Thoracic aorta (tissue), 2 donors: ENCODE measurements at regions not wholly inside any gene's neighbourhood (a gene's known extent, or its start where the extent isn't known, plus 50 kb on each side); places are given as distances from the start of the nearest gene placed in this dataset.

Experiments
- ATAC-seq: fragments of 150-250 bp; one replicate; pipeline ENCODE4 v1.8.0; 2017; ENCODE audit warnings: low read depth; ENCODE audit not compliant: insufficient number of reproducible peaks, low FRiP score
- DNase-seq: peaks from one replicate; pipeline ENCODE4 v3.0.0-alpha.2; 2020; ENCODE audit warnings: low spot score
- H3K27ac ChIP-seq, 2 donors: fragments of 200-600 bp; sonication (generic); 1 replicate in 1 of 2; 2 replicates in 1 of 2; pipeline ENCODE4 v1.5.1; 2016; ENCODE audit warnings: mild to moderate bottlenecking in 2 of 2, moderate library complexity in 2 of 2
- H3K27me3 ChIP-seq: fragments of 200-600 bp; sonication (generic); replicated peaks from 2 replicates; pipeline ENCODE4 v1.6.0; 2016; ENCODE audit warnings: mild to moderate bottlenecking; ENCODE audit not compliant: insufficient read depth
- H3K36me3 ChIP-seq: fragments of 200-600 bp; sonication (generic); one replicate; pipeline ENCODE4 v1.5.1; 2016
- H3K4me1 ChIP-seq, 2 donors: fragments of 200-600 bp; sonication (generic); 1 replicate in 1 of 2; 2 replicates in 1 of 2; pipeline versions ENCODE4 v1.5.1 to v1.6.0; 2016; ENCODE audit warnings: low read depth in 2 of 2, mild to moderate bottlenecking in 1 of 2; ENCODE audit not compliant: control insufficient read depth in 1 of 2
- H3K4me3 ChIP-seq: fragments of 200-600 bp; sonication (generic); 2 replicates; pipeline ENCODE4 v1.5.1; 2016; ENCODE audit warnings: mild to moderate bottlenecking
- H3K9me3 ChIP-seq: fragments of 200-600 bp; sonication (generic); 2 replicates; pipeline ENCODE4 v1.5.1; 2016
- CTCF ChIP-seq: fragments of 200-600 bp; sonication (generic); IDR thresholded peaks from one replicate; pipeline ENCODE4 v1.5.1; 2019; ENCODE audit warnings: antibody characterized with exemption

GRCh38 chr19:5254944-5255343, 85.7 kb downstream of the PTPRS start:
- no peak for ATAC-seq
- H3K36me3 ChIP-seq = peaks cover 26% of the 10 kb centered on the region
- no peaks in the 10 kb centered on the region for H3K27me3 ChIP-seq
- no peak overlapping the region for H3K4me3 ChIP-seq
- H3K4me1 ChIP-seq = peaks cover 5 to 12% of the 10 kb centered on the region in 2 donors
- no peak for TF ChIP-seq CTCF
- no peak overlapping the region for H3K27ac ChIP-seq
- DNase-seq = no peak
- H3K9me3 ChIP-seq = peaks cover 18% of the 10 kb centered on the region

- no peak for DNase-seq
- Histone ChIP-seq H3K4me1 (peaks cover 5 to 16% of the 10 kb centered on the region in 2 donors), H3K4me3 (no peak overlapping the region), H3K27ac (no peak overlapping the region), H3K9me3 (peaks cover 18% of the 10 kb centered on the region), H3K36me3 (peaks cover 22% of the 10 kb centered on the region), H3K27me3 (no peaks in the 10 kb centered on the region)
- ATAC-seq = no peak
- TF ChIP-seq CTCF = no peak
Observed at GRCh38 chr19:5254543-5254942, 86.1 kb downstream of the PTPRS start.

GRCh38 chr19:5253406-5254110, 87.1 kb downstream of the PTPRS start:
- Histone ChIP-seq H3K27ac (peak overlapping the region; percentile 17 to 40), H3K27me3 (no peaks in the 10 kb centered on the region), H3K4me1 (peaks cover 5 to 17% of the 10 kb centered on the region in 2 donors), H3K36me3 (peaks cover 22% of the 10 kb centered on the region), H3K9me3 (peaks cover 18% of the 10 kb centered on the region), H3K4me3 (no peak overlapping the region)
- no peak for ATAC-seq
- no peak for DNase-seq
- no peak for TF ChIP-seq CTCF

GRCh38 chr19:5251096-5252065, 89.2 kb downstream of the PTPRS start:
- no peak overlapping the region for H3K27ac ChIP-seq
- peaks cover 6% of the 10 kb centered on the region for H3K36me3 ChIP-seq
- no peaks in the 10 kb centered on the region for H3K27me3 ChIP-seq
- no peak for TF ChIP-seq CTCF
- H3K4me1 ChIP-seq = peaks cover 5 to 17% of the 10 kb centered on the region in 2 donors
- H3K4me3 ChIP-seq = no peak overlapping the region
- peaks cover 15% of the 10 kb centered on the region for H3K9me3 ChIP-seq
- DNase-seq (no peak), ATAC-seq (no peak)

- Histone ChIP-seq H3K4me3 (peak overlapping the region; percentile 53), H3K27me3 (no peaks in the 10 kb centered on the region), H3K9me3 (peaks cover 4% of the 10 kb centered on the region), H3K4me1 (peaks cover 5 to 17% of the 10 kb centered on the region in 2 donors), H3K36me3 (peaks cover 7% of the 10 kb centered on the region), H3K27ac (no peak overlapping the region)
- no peak for ATAC-seq
- peak; percentile 53 for DNase-seq
- no peak for TF ChIP-seq CTCF
Observed at GRCh38 chr19:5250127-5250659, 90.4 kb downstream of the PTPRS start.
